WTC11 (cell line): ENCODE measurements at regions not wholly inside any gene's neighbourhood (a gene's known extent, or its start where the extent isn't known, plus 50 kb on each side); places are given as distances from the start of the nearest gene placed in this dataset.

Experiments
- ATAC-seq: fragments of 200-7000 bp; cut with Tn5 transposase; 2 replicates; pipeline ENCODE4 v1.10.0; 2021; ENCODE audit warnings: mild to moderate bottlenecking, moderate library complexity
- CTCF ChIA-PET: fragments of 300-600 bp; sonication (Branson Sonifier 250); formaldehyde crosslinking; loops from one replicate; lab custom pipeline; 2021; ENCODE audit warnings: antibody characterized with exemption; lab: Charles Lee
- POLR2A ChIA-PET: fragments of 350-600 bp; sonication (Branson Sonifier 250); formaldehyde crosslinking; loops from one replicate; lab custom pipeline; 2021; ENCODE audit warnings: antibody characterized with exemption; lab: Charles Lee
- DNase-seq: peaks from one replicate; pipeline ENCODE4 v3.0.0; 2021; ENCODE audit warnings: low spot score
- H3K27ac Mint-ChIP-seq: 2 replicates; pipeline ENCODE4 v1.8.0; 2021; ENCODE audit warnings: mixed read lengths
- H3K27me3 Mint-ChIP-seq: 2 replicates; pipeline ENCODE4 v1.8.0; 2021; ENCODE audit warnings: low read depth, mild to moderate bottlenecking, moderate library complexity, mixed read lengths
- H3K36me3 Mint-ChIP-seq: 2 replicates; pipeline ENCODE4 v1.8.0; 2021; ENCODE audit warnings: mixed read lengths
- H3K4me1 Mint-ChIP-seq: 2 replicates; pipeline ENCODE4 v1.8.0; 2022; ENCODE audit warnings: mixed read lengths
- H3K4me3 Mint-ChIP-seq: 2 replicates; pipeline ENCODE4 v1.8.0; 2021; ENCODE audit warnings: mild to moderate bottlenecking, moderate library complexity, mixed read lengths
- H3K9me3 Mint-ChIP-seq: 2 replicates; pipeline ENCODE4 v1.8.0; 2021; ENCODE audit warnings: mixed read lengths
- AR ChIP-seq: fragments of 250-450 bp; sonication (Bioruptor Pico); IDR thresholded peaks from 2 replicates; pipeline ENCODE4 v1.9.0; 2021; ENCODE audit warnings: mild to moderate bottlenecking
- CREB1 ChIP-seq: sonication (generic); formaldehyde crosslinking; IDR thresholded peaks from 2 replicates; pipeline ENCODE4 v1.8.0; 2023; ENCODE audit warnings: mild to moderate bottlenecking, missing genetic modification reagents
- CTCF ChIP-seq: fragments of 200-600 bp; IDR thresholded peaks from 2 replicates; pipeline ENCODE4 v1.8.0; 2022; ENCODE audit warnings: antibody characterized with exemption
- E2F4 ChIP-seq: sonication (generic); formaldehyde crosslinking; IDR thresholded peaks from 2 replicates; pipeline ENCODE4 v1.8.1; 2022; ENCODE audit warnings: low read depth, mild to moderate bottlenecking, moderate library complexity, missing genetic modification reagents, borderline replicate concordance
- ERG ChIP-seq: fragments of 250-450 bp; sonication (Bioruptor Pico); IDR thresholded peaks from 2 replicates; pipeline ENCODE4 v1.8.0; 2021; ENCODE audit warnings: mild to moderate bottlenecking
- ETV6 ChIP-seq: sonication (generic); formaldehyde crosslinking; IDR thresholded peaks from 2 replicates; pipeline ENCODE4 v1.8.1; 2022; ENCODE audit warnings: mild to moderate bottlenecking, missing genetic modification reagents
- FOXK1 ChIP-seq: sonication (generic); formaldehyde crosslinking; IDR thresholded peaks from 2 replicates; pipeline ENCODE4 v1.8.0; 2022; ENCODE audit warnings: mild to moderate bottlenecking, moderate library complexity, missing genetic modification reagents
- FOXP4 ChIP-seq: sonication (generic); formaldehyde crosslinking; IDR thresholded peaks from 2 replicates; pipeline ENCODE4 v1.8.0; 2022; ENCODE audit warnings: mild to moderate bottlenecking, missing genetic modification reagents
- GABPB1 ChIP-seq: sonication (generic); formaldehyde crosslinking; IDR thresholded peaks from 2 replicates; pipeline ENCODE4 v1.8.1; 2023; ENCODE audit warnings: mild to moderate bottlenecking, missing genetic modification reagents
- IRF1 ChIP-seq: sonication (generic); formaldehyde crosslinking; IDR thresholded peaks from 2 replicates; pipeline ENCODE4 v1.8.0; 2023; ENCODE audit warnings: missing genetic modification reagents
- IRF2 ChIP-seq: sonication (generic); formaldehyde crosslinking; IDR thresholded peaks from 2 replicates; pipeline ENCODE4 v1.8.0; 2022; ENCODE audit warnings: low read depth, missing genetic modification reagents, borderline replicate concordance
- MLX ChIP-seq: sonication (generic); formaldehyde crosslinking; IDR thresholded peaks from 2 replicates; pipeline ENCODE4 v1.8.1; 2023; ENCODE audit warnings: mild to moderate bottlenecking, missing genetic modification reagents, moderate library complexity
- MXD4 ChIP-seq: fragments of 250-450 bp; sonication (Bioruptor Pico); IDR thresholded peaks from 2 replicates; pipeline ENCODE4 v1.8.0; 2021; ENCODE audit warnings: mild to moderate bottlenecking, moderate library complexity, borderline replicate concordance
- MYBL2 ChIP-seq: sonication (generic); formaldehyde crosslinking; IDR thresholded peaks from 2 replicates; pipeline ENCODE4 v1.8.1; 2023; ENCODE audit warnings: mild to moderate bottlenecking, moderate library complexity, missing genetic modification reagents
- NFATC4 ChIP-seq: fragments of 250-450 bp; sonication (Bioruptor Pico); IDR thresholded peaks from 2 replicates; pipeline ENCODE4 v1.9.0; 2021; ENCODE audit warnings: mild to moderate bottlenecking
- NR1H2 ChIP-seq: sonication (generic); formaldehyde crosslinking; IDR thresholded peaks from 2 replicates; pipeline ENCODE4 v1.9.0; 2021; ENCODE audit warnings: mild to moderate bottlenecking, moderate library complexity, missing genetic modification reagents
- OVOL2 ChIP-seq: fragments of 250-450 bp; sonication (Bioruptor Pico); IDR thresholded peaks from 2 replicates; pipeline ENCODE4 v1.9.0; 2021; ENCODE audit warnings: mild to moderate bottlenecking, borderline replicate concordance
- RELA ChIP-seq: sonication (generic); formaldehyde crosslinking; IDR thresholded peaks from 2 replicates; pipeline ENCODE4 v1.8.1; 2022; ENCODE audit warnings: missing genetic modification reagents, mild to moderate bottlenecking, borderline replicate concordance
- RORB ChIP-seq: fragments of 250-450 bp; sonication (Bioruptor Pico); IDR thresholded peaks from 2 replicates; pipeline ENCODE4 v1.9.0; 2021; ENCODE audit warnings: mild to moderate bottlenecking
- SOX15 ChIP-seq: fragments of 250-450 bp; sonication (Bioruptor Pico); IDR thresholded peaks from 2 replicates; pipeline ENCODE4 v1.9.0; 2021; ENCODE audit warnings: mild to moderate bottlenecking
- SP1 ChIP-seq: sonication (generic); formaldehyde crosslinking; conservative IDR thresholded peaks from 2 replicates; pipeline ENCODE4 v1.8.1; 2022; ENCODE audit warnings: missing genetic modification reagents
- TCF7 ChIP-seq: sonication (generic); formaldehyde crosslinking; IDR thresholded peaks from 2 replicates; pipeline ENCODE4 v1.8.0; 2022; ENCODE audit warnings: mild to moderate bottlenecking, low read depth, missing genetic modification reagents, moderate library complexity
- ZNF121 ChIP-seq: sonication (generic); formaldehyde crosslinking; IDR thresholded peaks from 2 replicates; pipeline ENCODE4 v1.8.0; 2023; ENCODE audit warnings: missing genetic modification reagents
- ZNF416 ChIP-seq: fragments of 250-450 bp; sonication (Bioruptor Pico); IDR thresholded peaks from 2 replicates; pipeline ENCODE4 v1.9.0; 2021; ENCODE audit warnings: mild to moderate bottlenecking, inconsistent platforms
- ZNF423 ChIP-seq: fragments of 250-450 bp; sonication (Bioruptor Pico); IDR thresholded peaks from 2 replicates; pipeline ENCODE4 v2.1.2; 2022; ENCODE audit warnings: mild to moderate bottlenecking, moderate library complexity
- ZNF425 ChIP-seq: fragments of 250-450 bp; sonication (Bioruptor Pico); conservative IDR thresholded peaks from 2 replicates; pipeline ENCODE4 v1.9.0; 2021; ENCODE audit warnings: mild to moderate bottlenecking

- H3K4me3 Mint-ChIP-seq: no peak overlapping the region
- no peaks in the 10 kb centered on the region for H3K9me3 Mint-ChIP-seq
- ChIA-PET CTCF (interaction anchor here (1.7 kb wide), 1 partner anchor 115 kb away, joined by 4 read pairs; no protein-coding TSS in a partner anchor), POLR2A (no interaction called here)
- H3K27me3 Mint-ChIP-seq: peaks cover 6% of the 10 kb centered on the region; the same call in 1 of the 2 replicates
- peaks cover 41% of the 10 kb centered on the region for H3K4me1 Mint-ChIP-seq
- no peaks in the 10 kb centered on the region for H3K36me3 Mint-ChIP-seq
- ATAC-seq (no peak), DNase-seq (no peak)
- no peak for TF ChIP-seq GABPB1 (CRISPR knock-in tag)
- TF ChIP-seq MLX (CRISPR knock-in tag): no peak
- TF ChIP-seq ZNF121 (CRISPR knock-in tag): no peak
- TF ChIP-seq ZNF416 (CRISPR knock-in tag): no peak
- no peak for TF ChIP-seq FOXK1 (CRISPR knock-in tag)
- TF ChIP-seq ERG: no peak
- no peak for TF ChIP-seq ETV6 (CRISPR knock-in tag)
- no peak for TF ChIP-seq CTCF
- TF ChIP-seq FOXP4: no peak
- TF ChIP-seq E2F4 (CRISPR knock-in tag): no peak
- TF ChIP-seq CREB1 (CRISPR knock-in tag): no peak
- TF ChIP-seq NFATC4 (CRISPR knock-in tag): no peak
- TF ChIP-seq MYBL2: no peak
- no peak for TF ChIP-seq RELA
- no peak for TF ChIP-seq ZNF425
- no peak for TF ChIP-seq IRF1
- no peak overlapping the region for H3K27ac Mint-ChIP-seq
These were observed 50.3 kb downstream of the NAV1 start for GRCh38 chr1:201589186-201589585.

GRCh38 chr1:201590474-201590873 is 51.5 kb downstream of the NAV1 start:
- CTCF ChIA-PET: interaction anchor here (2.8 kb wide), 1 partner anchor 31 kb away, joined by 7 read pairs; no protein-coding TSS in a partner anchor
- ATAC-seq: no peak
- Mint-ChIP-seq H3K9me3 (no peaks in the 10 kb centered on the region), H3K27ac (no peak overlapping the region), H3K4me1 (peaks cover 46% of the 10 kb centered on the region), H3K36me3 (no peaks in the 10 kb centered on the region), H3K4me3 (no peak overlapping the region), H3K27me3 (peaks cover 2% of the 10 kb centered on the region; the same call in 1 of the 2 replicates)
- DNase-seq: no peak
- POLR2A ChIA-PET: no interaction called here
- TF ChIP-seq SOX15 (CRISPR knock-in tag) (no peak), OVOL2 (no peak), ZNF423 (CRISPR knock-in tag) (no peak), TCF7 (CRISPR knock-in tag) (no peak), MXD4 (CRISPR knock-in tag) (no peak), AR (CRISPR knock-in tag) (no peak), SP1 (no peak), NR1H2 (CRISPR knock-in tag) (no peak), IRF2 (no peak), RORB (CRISPR knock-in tag) (no peak)
